H1 (cell line): ENCODE measurements at regions not wholly inside any gene's neighbourhood (a gene's known extent, or its start where the extent isn't known, plus 50 kb on each side); places are given as distances from the start of the nearest gene placed in this dataset.
A peak's percentile ranks its signal among the peaks of the same experiment; 100 is the strongest.

Source experiments
- CTCF ChIA-PET: fragments of 300-600 bp; sonication (Branson Sonifier 250); formaldehyde crosslinking; loops from one replicate; lab custom pipeline; 2021; ENCODE audit not compliant: partially characterized antibody; lab: Charles Lee
- POLR2A ChIA-PET: fragments of 300-600 bp; sonication (Branson Sonifier 250); formaldehyde crosslinking; loops from one replicate; lab custom pipeline; 2021; ENCODE audit warnings: inconsistent platforms; ENCODE audit not compliant: partially characterized antibody; lab: Charles Lee
- DNase-seq, 2 experiments: peaks; one replicate each; pipeline versions ENCODE4 v3.0.0 to v3.0.0-alpha.2; 2010 to 2022; ENCODE audit warnings: low spot score in 2 of 2, low read depth in 1 of 2, mixed read lengths in 1 of 2
- FAIRE-seq: peaks from 2 replicates; lab custom pipeline; 2011; peaks lifted over from hg19 to GRCh38; lab: Jason Lieb, UNC
- H2AFZ ChIP-seq: 2 replicates; pipeline ENCODE4 v1.8.1; 2012; ENCODE audit warnings: low read length, inconsistent platforms
- H2AK5ac ChIP-seq: 2 replicates; pipeline ENCODE4 v1.6.1; 2013; ENCODE audit warnings: low read depth, low read length
- H2BK120ac ChIP-seq: replicated peaks from 2 replicates; pipeline ENCODE3; 2013; ENCODE audit warnings: low read depth, low read length, inconsistent platforms
- H2BK12ac ChIP-seq: 2 replicates; pipeline ENCODE4 v1.6.1; 2013; ENCODE audit warnings: low read depth, low read length
- H2BK15ac ChIP-seq: 2 replicates; pipeline ENCODE4 v1.6.1; 2013; ENCODE audit warnings: low read length
- H2BK20ac ChIP-seq: 2 replicates; pipeline ENCODE4 v1.6.1; 2013; ENCODE audit warnings: low read length
- H2BK5ac ChIP-seq: 2 replicates; pipeline ENCODE4 v1.6.1; 2013; ENCODE audit warnings: low read depth, low read length
- H3K14ac ChIP-seq: 2 replicates; pipeline ENCODE4 v1.6.1; 2013; ENCODE audit warnings: inconsistent platforms; ENCODE audit not compliant: insufficient read length
- H3K18ac ChIP-seq: 2 replicates; pipeline ENCODE4 v1.6.1; 2013; ENCODE audit warnings: low read length; ENCODE audit errors: extremely low read depth
- H3K23ac ChIP-seq: 2 replicates; pipeline ENCODE4 v1.6.1; 2013; ENCODE audit warnings: inconsistent platforms; ENCODE audit not compliant: insufficient read length
- H3K23me2 ChIP-seq: 2 replicates; pipeline ENCODE4 v1.6.1; 2013; ENCODE audit warnings: low read depth, low read length
- H3K27ac ChIP-seq: 2 replicates; pipeline ENCODE4 v1.6.1; 2011; ENCODE audit warnings: low read depth, low read length, inconsistent platforms
- H3K27me3 ChIP-seq, 4 experiments: replicated peaks in 1 of 4; 1 replicate in 1 of 4; 2 replicates in 3 of 4; pipeline versions ENCODE4 v1.6.1 to v1.8.1; 2011 to 2013; ENCODE audit warnings: low read length in 3 of 4, mild to moderate bottlenecking in 3 of 4, inconsistent platforms in 2 of 4, mixed read lengths in 2 of 4, moderate library complexity in 1 of 4; ENCODE audit not compliant: control insufficient read depth in 3 of 4, insufficient read depth in 3 of 4; ENCODE audit errors: extremely low read depth in 1 of 4
- H3K36me3 ChIP-seq, 4 experiments: 2 replicates each; pipeline versions ENCODE4 v1.6.1 to v1.8.1; 2011 to 2013; ENCODE audit warnings: mild to moderate bottlenecking in 4 of 4, low read length in 3 of 4, moderate library complexity in 2 of 4, control low read depth in 1 of 4, inconsistent platforms in 1 of 4; ENCODE audit not compliant: insufficient read depth in 4 of 4, control insufficient read depth in 2 of 4
- H3K4ac ChIP-seq: replicated peaks from 2 replicates; pipeline ENCODE3; 2013; ENCODE audit warnings: low read length, low read depth, mixed read lengths, inconsistent platforms; ENCODE audit not compliant: insufficient read length
- H3K4me1 ChIP-seq, 4 experiments: replicated peaks in 1 of 4; 1 replicate in 1 of 4; 2 replicates in 3 of 4; pipeline versions ENCODE4 v1.6.1 to v1.8.1; 2011 to 2013; ENCODE audit warnings: low read length in 3 of 4, inconsistent platforms in 2 of 4, mixed read lengths in 1 of 4; ENCODE audit not compliant: insufficient read depth in 4 of 4, control insufficient read depth in 3 of 4
- H3K4me2 ChIP-seq, 2 experiments: 2 replicates each; pipeline versions ENCODE4 v1.6.1 to v1.8.1; 2011 to 2013; ENCODE audit warnings: low read depth in 2 of 2, low read length in 2 of 2, control low read depth in 1 of 2, inconsistent platforms in 1 of 2, mild to moderate bottlenecking in 1 of 2; ENCODE audit not compliant: insufficient read depth in 1 of 2
- H3K4me3 ChIP-seq, 4 experiments: fragments of 200-600, 300-600 bp in 1 of 4; sonication (generic), shearing (Covaris generic), sonication (Bioruptor Twin) in 1 of 4; 2 replicates each; pipeline versions ENCODE4 v1.5.1 to v1.8.1; 2011 to 2016; ENCODE audit warnings: low read length in 4 of 4, low read depth in 3 of 4, control low read depth in 2 of 4, inconsistent platforms in 2 of 4, mild to moderate bottlenecking in 2 of 4, mixed read lengths in 1 of 4, moderate library complexity in 1 of 4; ENCODE audit not compliant: insufficient read depth in 2 of 4; ENCODE audit errors: extremely low read depth in 1 of 4
- H3K56ac ChIP-seq: replicated peaks from 2 replicates; pipeline ENCODE3; 2013; ENCODE audit warnings: low read depth, mild to moderate bottlenecking, mixed read lengths, low read length, inconsistent platforms; ENCODE audit not compliant: insufficient read length
- H3K79me1 ChIP-seq: 2 replicates; pipeline ENCODE4 v1.6.1; 2013; ENCODE audit warnings: low read depth, low read length, control low read depth
- H3K79me2 ChIP-seq, 2 experiments: 2 replicates each; pipeline versions ENCODE4 v1.6.1 to v1.8.1; 2012 to 2013; ENCODE audit warnings: low read length in 2 of 2, mild to moderate bottlenecking in 2 of 2, inconsistent platforms in 1 of 2; ENCODE audit not compliant: insufficient read depth in 2 of 2, control insufficient read depth in 1 of 2
- H3K9ac ChIP-seq, 4 experiments: replicated peaks in 1 of 4; 1 replicate in 1 of 4; 2 replicates in 3 of 4; pipeline versions ENCODE4 v1.6.1 to v1.8.1; 2011 to 2013; ENCODE audit warnings: low read depth in 3 of 4, low read length in 3 of 4, control low read depth in 2 of 4, mild to moderate bottlenecking in 2 of 4, moderate library complexity in 2 of 4, inconsistent platforms in 1 of 4; ENCODE audit errors: extremely low read depth in 1 of 4
- H3K9me3 ChIP-seq, 2 experiments: 2 replicates each; pipeline versions ENCODE4 v1.6.1 to v1.8.1; 2012 to 2013; ENCODE audit warnings: mild to moderate bottlenecking in 2 of 2, moderate library complexity in 2 of 2, control low read depth in 1 of 2, inconsistent platforms in 1 of 2, low read depth in 1 of 2, low read length in 1 of 2, mixed read lengths in 1 of 2; ENCODE audit not compliant: insufficient read depth in 2 of 2
- H4K20me1 ChIP-seq, 2 experiments: replicated peaks in 1 of 2; 2 replicates each; pipeline versions ENCODE3 to v1.8.1; 2011 to 2013; ENCODE audit warnings: inconsistent platforms in 2 of 2, low read length in 2 of 2, mild to moderate bottlenecking in 1 of 2; ENCODE audit not compliant: insufficient read depth in 2 of 2, control insufficient read depth in 1 of 2
- H4K5ac ChIP-seq: 2 replicates; pipeline ENCODE4 v1.6.1; 2013; ENCODE audit warnings: low read length, low read depth, mixed read lengths, inconsistent platforms; ENCODE audit not compliant: insufficient read length
- H4K8ac ChIP-seq: 2 replicates; pipeline ENCODE4 v1.8.0; 2013; ENCODE audit warnings: mild to moderate bottlenecking, moderate library complexity, low read length, inconsistent platforms; ENCODE audit not compliant: insufficient read depth; ENCODE audit errors: extremely low read depth
- H4K91ac ChIP-seq: replicated peaks from 2 replicates; pipeline ENCODE3; 2013; ENCODE audit warnings: low read length, mixed read lengths, inconsistent platforms; ENCODE audit not compliant: insufficient read length
- CTCF ChIP-seq, 3 experiments: IDR thresholded peaks; 1 replicate in 2 of 3; 2 replicates in 1 of 3; pipeline versions ENCODE4 v1.5.1 to v1.6.1; 2011; ENCODE audit warnings: low read length in 3 of 3, mild to moderate bottlenecking in 3 of 3, inconsistent platforms in 2 of 3, low read depth in 1 of 3, moderate library complexity in 1 of 3; ENCODE audit not compliant: insufficient read depth in 1 of 3; ENCODE audit errors: control extremely low read depth in 1 of 3
- GABPA ChIP-seq: IDR thresholded peaks from 2 replicates; pipeline ENCODE4 v1.6.1; 2011; ENCODE audit warnings: mild to moderate bottlenecking, low read length, moderate library complexity, borderline replicate concordance; ENCODE audit not compliant: insufficient read depth
- RAD21 ChIP-seq, 2 experiments: IDR thresholded peaks in 1 of 2; conservative IDR thresholded peaks in 1 of 2; 2 replicates each; pipeline ENCODE4 v1.6.1; 2011; ENCODE audit warnings: low read depth in 2 of 2, low read length in 2 of 2, improper control_type of control experiment in 1 of 2, inconsistent platforms in 1 of 2, mild to moderate bottlenecking in 1 of 2, moderate library complexity in 1 of 2
- WGBS, 2 experiments: shearing (Covaris generic) in 1 of 2; methylation state at CpG; one replicate each; pipeline versions ENCODE4 v1.1.6 to v1.1.7; 2013 to 2015; ENCODE audit warnings: low lambda C conversion rate in 2 of 2, mixed read lengths in 2 of 2, inconsistent platforms in 1 of 2, low coverage in 1 of 2, missing lambda C conversion rate in 1 of 2; ENCODE audit not compliant: insufficient replicate concordance in 2 of 2, insufficient coverage in 1 of 2, insufficient read length in 1 of 2; ENCODE audit errors: extremely low coverage in 1 of 2, missing lambda C conversion rate in 1 of 2; 5-methylcytosine and 5-hydroxymethylcytosine counted together

GRCh38 chr6:82712826-82713225, 349.2 kb downstream of the TPBG start:
- no peaks in the 10 kb centered on the region for H3K4me1 ChIP-seq
- 100% methylated on average over 1 of the region's 1 CpG; no CpG with 5 or more reads in 1 of the 2 experiments for WGBS, 2 experiments
- POLR2A ChIA-PET, result no interaction called here
- H2BK5ac ChIP-seq, result no peak overlapping the region
- H2BK20ac ChIP-seq, result no peak overlapping the region
- H3K79me2 ChIP-seq, result no peaks in the 10 kb centered on the region
- FAIRE-seq (no peak), DNase-seq (no peak)
- H4K5ac ChIP-seq, result no peak overlapping the region
- no peak overlapping the region for H3K14ac ChIP-seq
- H2BK15ac ChIP-seq, result no peak overlapping the region
- no peaks in the 10 kb centered on the region for H3K23me2 ChIP-seq
- TF ChIP-seq RAD21 (IDR thresholded peaks at IDR 0.05 in 1 of 2, conservative IDR thresholded peaks at IDR 0.05 in 1 of 2; ENCODE audit: low read depth in 2 of 2, low read length in 2 of 2) (peak in 1 of 2 experiments; percentile 31; a peak in 3 of 4 replicates), GABPA (no peak), CTCF (IDR thresholded peaks at IDR 0.05; ENCODE audit: control extremely low read depth in 1 of 3, insufficient read depth in 1 of 3, low read depth in 1 of 3, low read length in 3 of 3) (peak in 1 of 3 experiments; percentile 35; a peak in 2 of 4 replicates)
- no peak overlapping the region for H3K27ac ChIP-seq
- H3K56ac ChIP-seq, result no peak overlapping the region
- peaks cover 12 to 22% of the 10 kb centered on the region in 2 experiments for H3K9me3 ChIP-seq
- H3K27me3 ChIP-seq, result no peaks in the 10 kb centered on the region
- no peak overlapping the region for H2BK120ac ChIP-seq
- CTCF ChIA-PET, result interaction anchor here (0.6 to 2.4 kb wide), 25 partner anchors 8 to 442 kb away, joined by 3 to 14 read pairs (median 4); no protein-coding TSS in a partner anchor
- no peak overlapping the region for H4K91ac ChIP-seq
- no peak overlapping the region for H3K4ac ChIP-seq
- H4K20me1 ChIP-seq, result no peaks in the 10 kb centered on the region
- no peak overlapping the region for H3K4me3 ChIP-seq
- no peak overlapping the region for H3K4me2 ChIP-seq
- H3K36me3 ChIP-seq, result peaks cover 0 to 3% (median 0%) of the 10 kb centered on the region in 4 experiments; a peak in 1 of 8 replicates
- H3K18ac ChIP-seq, result no peak overlapping the region
- no peak overlapping the region for H2BK12ac ChIP-seq
- H3K79me1 ChIP-seq, result no peaks in the 10 kb centered on the region
- H3K23ac ChIP-seq, result no peak overlapping the region
- no peak overlapping the region for H2AK5ac ChIP-seq
- 0 out of 2 replicates have a peak overlapping the region, but pooled peaks have one; percentile 16 for H2AFZ ChIP-seq
- no peak overlapping the region for H3K9ac ChIP-seq
- H4K8ac ChIP-seq, result no peak overlapping the region
